H1 (cell line): ENCODE measurements at regions not wholly inside any gene's neighbourhood (a gene's known extent, or its start where the extent isn't known, plus 50 kb on each side); places are given as distances from the start of the nearest gene placed in this dataset.

Experiments used
- CTCF ChIA-PET: fragments of 300-600 bp; sonication (Branson Sonifier 250); formaldehyde crosslinking; loops from one replicate; lab custom pipeline; 2021; ENCODE audit not compliant: partially characterized antibody; lab: Charles Lee
- POLR2A ChIA-PET: fragments of 300-600 bp; sonication (Branson Sonifier 250); formaldehyde crosslinking; loops from one replicate; lab custom pipeline; 2021; ENCODE audit warnings: inconsistent platforms; ENCODE audit not compliant: partially characterized antibody; lab: Charles Lee
- DNase-seq, 2 experiments: peaks; one replicate each; pipeline versions ENCODE4 v3.0.0 to v3.0.0-alpha.2; 2010 to 2022; ENCODE audit warnings: low spot score in 2 of 2, low read depth in 1 of 2, mixed read lengths in 1 of 2
- FAIRE-seq: peaks from 2 replicates; lab custom pipeline; 2011; peaks lifted over from hg19 to GRCh38; lab: Jason Lieb, UNC
- H2AFZ ChIP-seq: 2 replicates; pipeline ENCODE4 v1.8.1; 2012; ENCODE audit warnings: low read length, inconsistent platforms
- H2AK5ac ChIP-seq: 2 replicates; pipeline ENCODE4 v1.6.1; 2013; ENCODE audit warnings: low read depth, low read length
- H2BK120ac ChIP-seq: replicated peaks from 2 replicates; pipeline ENCODE3; 2013; ENCODE audit warnings: low read depth, low read length, inconsistent platforms
- H2BK12ac ChIP-seq: 2 replicates; pipeline ENCODE4 v1.6.1; 2013; ENCODE audit warnings: low read depth, low read length
- H2BK15ac ChIP-seq: 2 replicates; pipeline ENCODE4 v1.6.1; 2013; ENCODE audit warnings: low read length
- H2BK20ac ChIP-seq: 2 replicates; pipeline ENCODE4 v1.6.1; 2013; ENCODE audit warnings: low read length
- H2BK5ac ChIP-seq: 2 replicates; pipeline ENCODE4 v1.6.1; 2013; ENCODE audit warnings: low read depth, low read length
- H3K14ac ChIP-seq: 2 replicates; pipeline ENCODE4 v1.6.1; 2013; ENCODE audit warnings: inconsistent platforms; ENCODE audit not compliant: insufficient read length
- H3K18ac ChIP-seq: 2 replicates; pipeline ENCODE4 v1.6.1; 2013; ENCODE audit warnings: low read length; ENCODE audit errors: extremely low read depth
- H3K23ac ChIP-seq: 2 replicates; pipeline ENCODE4 v1.6.1; 2013; ENCODE audit warnings: inconsistent platforms; ENCODE audit not compliant: insufficient read length
- H3K23me2 ChIP-seq: 2 replicates; pipeline ENCODE4 v1.6.1; 2013; ENCODE audit warnings: low read depth, low read length
- H3K27ac ChIP-seq: 2 replicates; pipeline ENCODE4 v1.6.1; 2011; ENCODE audit warnings: low read depth, low read length, inconsistent platforms
- H3K27me3 ChIP-seq, 4 experiments: replicated peaks in 1 of 4; 1 replicate in 1 of 4; 2 replicates in 3 of 4; pipeline versions ENCODE4 v1.6.1 to v1.8.1; 2011 to 2013; ENCODE audit warnings: low read length in 3 of 4, mild to moderate bottlenecking in 3 of 4, inconsistent platforms in 2 of 4, mixed read lengths in 2 of 4, moderate library complexity in 1 of 4; ENCODE audit not compliant: control insufficient read depth in 3 of 4, insufficient read depth in 3 of 4; ENCODE audit errors: extremely low read depth in 1 of 4
- H3K36me3 ChIP-seq, 4 experiments: 2 replicates each; pipeline versions ENCODE4 v1.6.1 to v1.8.1; 2011 to 2013; ENCODE audit warnings: mild to moderate bottlenecking in 4 of 4, low read length in 3 of 4, moderate library complexity in 2 of 4, control low read depth in 1 of 4, inconsistent platforms in 1 of 4; ENCODE audit not compliant: insufficient read depth in 4 of 4, control insufficient read depth in 2 of 4
- H3K4ac ChIP-seq: replicated peaks from 2 replicates; pipeline ENCODE3; 2013; ENCODE audit warnings: low read length, low read depth, mixed read lengths, inconsistent platforms; ENCODE audit not compliant: insufficient read length
- H3K4me1 ChIP-seq, 4 experiments: replicated peaks in 1 of 4; 1 replicate in 1 of 4; 2 replicates in 3 of 4; pipeline versions ENCODE4 v1.6.1 to v1.8.1; 2011 to 2013; ENCODE audit warnings: low read length in 3 of 4, inconsistent platforms in 2 of 4, mixed read lengths in 1 of 4; ENCODE audit not compliant: insufficient read depth in 4 of 4, control insufficient read depth in 3 of 4
- H3K4me2 ChIP-seq, 2 experiments: 2 replicates each; pipeline versions ENCODE4 v1.6.1 to v1.8.1; 2011 to 2013; ENCODE audit warnings: low read depth in 2 of 2, low read length in 2 of 2, control low read depth in 1 of 2, inconsistent platforms in 1 of 2, mild to moderate bottlenecking in 1 of 2; ENCODE audit not compliant: insufficient read depth in 1 of 2
- H3K4me3 ChIP-seq, 4 experiments: fragments of 200-600, 300-600 bp in 1 of 4; sonication (generic), shearing (Covaris generic), sonication (Bioruptor Twin) in 1 of 4; 2 replicates each; pipeline versions ENCODE4 v1.5.1 to v1.8.1; 2011 to 2016; ENCODE audit warnings: low read length in 4 of 4, low read depth in 3 of 4, control low read depth in 2 of 4, inconsistent platforms in 2 of 4, mild to moderate bottlenecking in 2 of 4, mixed read lengths in 1 of 4, moderate library complexity in 1 of 4; ENCODE audit not compliant: insufficient read depth in 2 of 4; ENCODE audit errors: extremely low read depth in 1 of 4
- H3K56ac ChIP-seq: replicated peaks from 2 replicates; pipeline ENCODE3; 2013; ENCODE audit warnings: low read depth, mild to moderate bottlenecking, mixed read lengths, low read length, inconsistent platforms; ENCODE audit not compliant: insufficient read length
- H3K79me1 ChIP-seq: 2 replicates; pipeline ENCODE4 v1.6.1; 2013; ENCODE audit warnings: low read depth, low read length, control low read depth
- H3K79me2 ChIP-seq, 2 experiments: 2 replicates each; pipeline versions ENCODE4 v1.6.1 to v1.8.1; 2012 to 2013; ENCODE audit warnings: low read length in 2 of 2, mild to moderate bottlenecking in 2 of 2, inconsistent platforms in 1 of 2; ENCODE audit not compliant: insufficient read depth in 2 of 2, control insufficient read depth in 1 of 2
- H3K9ac ChIP-seq, 4 experiments: replicated peaks in 1 of 4; 1 replicate in 1 of 4; 2 replicates in 3 of 4; pipeline versions ENCODE4 v1.6.1 to v1.8.1; 2011 to 2013; ENCODE audit warnings: low read depth in 3 of 4, low read length in 3 of 4, control low read depth in 2 of 4, mild to moderate bottlenecking in 2 of 4, moderate library complexity in 2 of 4, inconsistent platforms in 1 of 4; ENCODE audit errors: extremely low read depth in 1 of 4
- H3K9me3 ChIP-seq, 2 experiments: 2 replicates each; pipeline versions ENCODE4 v1.6.1 to v1.8.1; 2012 to 2013; ENCODE audit warnings: mild to moderate bottlenecking in 2 of 2, moderate library complexity in 2 of 2, control low read depth in 1 of 2, inconsistent platforms in 1 of 2, low read depth in 1 of 2, low read length in 1 of 2, mixed read lengths in 1 of 2; ENCODE audit not compliant: insufficient read depth in 2 of 2
- H4K20me1 ChIP-seq, 2 experiments: replicated peaks in 1 of 2; 2 replicates each; pipeline versions ENCODE3 to v1.8.1; 2011 to 2013; ENCODE audit warnings: inconsistent platforms in 2 of 2, low read length in 2 of 2, mild to moderate bottlenecking in 1 of 2; ENCODE audit not compliant: insufficient read depth in 2 of 2, control insufficient read depth in 1 of 2
- H4K5ac ChIP-seq: 2 replicates; pipeline ENCODE4 v1.6.1; 2013; ENCODE audit warnings: low read length, low read depth, mixed read lengths, inconsistent platforms; ENCODE audit not compliant: insufficient read length
- H4K8ac ChIP-seq: 2 replicates; pipeline ENCODE4 v1.8.0; 2013; ENCODE audit warnings: mild to moderate bottlenecking, moderate library complexity, low read length, inconsistent platforms; ENCODE audit not compliant: insufficient read depth; ENCODE audit errors: extremely low read depth
- H4K91ac ChIP-seq: replicated peaks from 2 replicates; pipeline ENCODE3; 2013; ENCODE audit warnings: low read length, mixed read lengths, inconsistent platforms; ENCODE audit not compliant: insufficient read length
- BCL11A ChIP-seq, 2 experiments: IDR thresholded peaks; one replicate each; pipeline ENCODE4 v1.6.1; 2011; ENCODE audit warnings: low read depth in 2 of 2, low read length in 2 of 2, mild to moderate bottlenecking in 2 of 2
- BRCA1 ChIP-seq: IDR thresholded peaks from 2 replicates; pipeline ENCODE4 v1.6.1; 2012; ENCODE audit warnings: low read depth, low read length, improper control_type of control experiment
- CEBPB ChIP-seq: IDR thresholded peaks from 2 replicates; pipeline ENCODE4 v1.6.1; 2012; ENCODE audit warnings: low read depth, low read length
- CHD2 ChIP-seq: IDR thresholded peaks from 2 replicates; pipeline ENCODE4 v1.6.1; 2012; ENCODE audit warnings: low read length, improper control_type of control experiment
- GABPA ChIP-seq: IDR thresholded peaks from 2 replicates; pipeline ENCODE4 v1.6.1; 2011; ENCODE audit warnings: mild to moderate bottlenecking, low read length, moderate library complexity, borderline replicate concordance; ENCODE audit not compliant: insufficient read depth
- HDAC6 ChIP-seq: IDR thresholded peaks from one replicate; pipeline ENCODE4 v1.7.1; 2012; ENCODE audit warnings: low read depth, mild to moderate bottlenecking, inconsistent platforms, low read length, moderate library complexity
- JUN ChIP-seq: IDR thresholded peaks from 2 replicates; pipeline ENCODE4 v1.6.1; 2011; ENCODE audit warnings: low read depth, mild to moderate bottlenecking, improper control_type of control experiment, low read length
- JUND ChIP-seq: IDR thresholded peaks from 2 replicates; pipeline ENCODE4 v1.6.1; 2011; ENCODE audit warnings: mild to moderate bottlenecking, improper control_type of control experiment, low read length
- KDM5A ChIP-seq: fragments of 200-600 bp; IDR thresholded peaks from 2 replicates; pipeline ENCODE4 v1.7.1; 2012; ENCODE audit warnings: mild to moderate bottlenecking, low read length, inconsistent platforms, mixed read lengths
- SAP30 ChIP-seq: fragments of 300-600 bp; sonication (generic); IDR thresholded peaks from 2 replicates; pipeline ENCODE4 v1.7.1; 2012; ENCODE audit warnings: low read length, moderate library complexity, mild to moderate bottlenecking, inconsistent platforms; ENCODE audit not compliant: insufficient read depth, insufficient replicate concordance
- SRF ChIP-seq: IDR thresholded peaks from 2 replicates; pipeline ENCODE4 v1.6.1; 2011; ENCODE audit warnings: mild to moderate bottlenecking, low read depth, low read length, moderate library complexity
- SUZ12 ChIP-seq: fragments of 200-600 bp; sonication (generic); IDR thresholded peaks from 2 replicates; pipeline ENCODE4 v1.6.1; 2012; ENCODE audit warnings: mild to moderate bottlenecking, inconsistent platforms, low read length, moderate library complexity, mixed read lengths
- TAF1 ChIP-seq: IDR thresholded peaks from 2 replicates; pipeline ENCODE4 v1.6.1; 2011; ENCODE audit warnings: mild to moderate bottlenecking, low read depth, low read length
- TEAD4 ChIP-seq: IDR thresholded peaks from 2 replicates; pipeline ENCODE4 v1.6.1; 2012; ENCODE audit warnings: low read depth, low read length, inconsistent platforms, mixed read lengths
- ZNF274 ChIP-seq: IDR thresholded peaks from 2 replicates; pipeline ENCODE4 v1.7.0; 2012; ENCODE audit warnings: low read length, borderline replicate concordance; ENCODE audit errors: extremely low read depth
- WGBS, 2 experiments: shearing (Covaris generic) in 1 of 2; methylation state at CpG; one replicate each; pipeline versions ENCODE4 v1.1.6 to v1.1.7; 2013 to 2015; ENCODE audit warnings: low lambda C conversion rate in 2 of 2, mixed read lengths in 2 of 2, inconsistent platforms in 1 of 2, low coverage in 1 of 2, missing lambda C conversion rate in 1 of 2; ENCODE audit not compliant: insufficient replicate concordance in 2 of 2, insufficient coverage in 1 of 2, insufficient read length in 1 of 2; ENCODE audit errors: extremely low coverage in 1 of 2, missing lambda C conversion rate in 1 of 2; 5-methylcytosine and 5-hydroxymethylcytosine counted together

DNA sequence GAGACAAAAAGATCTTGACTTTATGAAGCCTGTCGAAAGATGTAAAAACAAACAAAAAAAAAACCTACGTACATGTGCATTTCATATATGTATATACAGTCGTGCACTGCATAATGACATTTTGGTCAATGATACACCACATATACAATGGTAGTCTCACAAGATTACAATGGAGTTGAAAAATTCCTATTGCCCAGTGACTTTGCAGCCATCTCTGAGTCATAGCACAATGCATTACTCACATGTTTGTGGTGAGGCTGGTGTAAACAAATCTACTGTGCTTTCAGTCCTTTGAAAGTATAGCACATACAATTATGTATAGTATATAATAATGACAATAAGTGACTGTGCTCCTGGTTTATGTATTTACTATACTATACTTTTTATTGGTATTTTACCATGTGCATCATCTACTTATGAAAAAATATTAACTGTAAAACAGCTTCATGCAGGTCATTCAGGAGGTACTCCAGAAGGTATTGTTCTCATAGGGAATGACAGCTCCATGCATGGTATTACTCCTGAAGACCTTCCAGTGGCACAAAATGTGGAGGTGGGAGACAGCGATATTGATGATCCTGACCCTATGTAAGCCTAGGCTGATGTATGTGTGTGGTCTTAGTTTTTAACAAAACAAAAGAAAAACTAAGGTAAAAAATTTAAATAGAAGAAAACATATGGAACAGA is 73.7 kb upstream of the FST start:
- H2AFZ ChIP-seq: no peak overlapping the region
- no peak overlapping the region for H2BK15ac ChIP-seq
- no peak overlapping the region for H4K8ac ChIP-seq
- FAIRE-seq (no peak), DNase-seq (no peak)
- H3K36me3 ChIP-seq: no peaks in the 10 kb centered on the region
- 88% methylated on average over 4 of the region's 4 CpGs; no CpG with 5 or more reads in 1 of the 2 experiments for WGBS, 2 experiments
- POLR2A ChIA-PET: no interaction called here
- no peak overlapping the region for H3K4me2 ChIP-seq
- H4K91ac ChIP-seq: no peak overlapping the region
- no peak overlapping the region for H2BK12ac ChIP-seq
- no peaks in the 10 kb centered on the region for H3K79me2 ChIP-seq
- H3K56ac ChIP-seq: no peak overlapping the region
- no peaks in the 10 kb centered on the region for H3K27me3 ChIP-seq
- H3K4me3 ChIP-seq: no peak overlapping the region
- H2BK20ac ChIP-seq: no peak overlapping the region
- no peak overlapping the region for H4K5ac ChIP-seq
- no peak overlapping the region for H3K23ac ChIP-seq
- H4K20me1 ChIP-seq: no peaks in the 10 kb centered on the region
- CTCF ChIA-PET: interaction anchor here (0.6 to 0.9 kb wide), 2 partner anchors 9 to 328 kb away, joined by 3 to 5 read pairs; no protein-coding TSS in a partner anchor
- no peaks in the 10 kb centered on the region; a peak in 1 of 4 replicates for H3K9me3 ChIP-seq
- no peak overlapping the region for H2BK120ac ChIP-seq
- H3K4me1 ChIP-seq: no peaks in the 10 kb centered on the region
- no peaks in the 10 kb centered on the region for H3K23me2 ChIP-seq
- no peak overlapping the region for H3K14ac ChIP-seq
- H2BK5ac ChIP-seq: no peak overlapping the region
- no peak overlapping the region for H2AK5ac ChIP-seq
- H3K18ac ChIP-seq: no peak overlapping the region
- H3K27ac ChIP-seq: no peak overlapping the region
- H3K4ac ChIP-seq: no peak overlapping the region
- H3K79me1 ChIP-seq: no peaks in the 10 kb centered on the region
- no peak overlapping the region for H3K9ac ChIP-seq
- TF ChIP-seq BCL11A (IDR thresholded peaks at IDR 0.05; ENCODE audit: low read depth in 2 of 2, low read length in 2 of 2) (no peak), JUN (no peak), CEBPB (no peak), SAP30 (no peak), BRCA1 (no peak), TEAD4 (no peak), SRF (no peak), HDAC6 (no peak), SUZ12 (no peak), KDM5A (no peak), TAF1 (no peak), GABPA (no peak), CHD2 (no peak), ZNF274 (no peak), JUND (no peak)
